OCI-LY7 (cell line): ENCODE measurements at regions not wholly inside any gene's neighbourhood (a gene's known extent, or its start where the extent isn't known, plus 50 kb on each side); places are given as distances from the start of the nearest gene placed in this dataset.

Experiments
- BruUV-seq: library from RNA; stranded (reverse); fragments of 400-500 nt; replicated peaks from 2 replicates; lab custom pipeline; 2021; lab: Mats Ljungman, UMichigan
- CTCF ChIA-PET: fragments of 300-600 bp; sonication (Branson Sonifier 250); formaldehyde crosslinking; loops from one replicate; lab custom pipeline; 2022; ENCODE audit warnings: antibody characterized with exemption; ENCODE audit not compliant: unreplicated experiment; lab: Charles Lee
- POLR2A ChIA-PET: fragments of 300-600 bp; sonication (Branson Sonifier 250); formaldehyde crosslinking; loops from one replicate; lab custom pipeline; 2022; ENCODE audit warnings: antibody characterized with exemption; lab: Charles Lee
- DNase-seq: peaks from one replicate; pipeline ENCODE4 v3.0.0-alpha.2; 2015; ENCODE audit warnings: low spot score
- H2AFZ ChIP-seq: fragments of 200-600 bp; sonication (generic), shearing (Covaris generic); 2 replicates; pipeline ENCODE4 v1.6.1; 2014; ENCODE audit warnings: mild to moderate bottlenecking, antibody characterized with exemption, low read length, moderate library complexity
- H3K27ac ChIP-seq: fragments of 200-600 bp; sonication (generic); 2 replicates; pipeline ENCODE4 v1.5.1; 2014; ENCODE audit warnings: mixed run types, low read depth, mild to moderate bottlenecking, moderate library complexity, low read length, inconsistent platforms; ENCODE audit not compliant: poor library complexity, severe bottlenecking
- H3K36me3 ChIP-seq: fragments of 200-600 bp; sonication (generic); 2 replicates; pipeline ENCODE4 v1.6.1; 2014; ENCODE audit warnings: mild to moderate bottlenecking, antibody characterized with exemption, low read length, moderate library complexity, mixed read lengths; ENCODE audit not compliant: insufficient read depth
- H3K4me1 ChIP-seq: fragments of 200-600 bp; sonication (generic); 2 replicates; pipeline ENCODE4 v1.5.1; 2014; ENCODE audit warnings: mild to moderate bottlenecking, low read length; ENCODE audit not compliant: insufficient read depth, poor library complexity, severe bottlenecking
- H3K4me2 ChIP-seq: fragments of 200-600 bp; sonication (generic); 2 replicates; pipeline ENCODE4 v1.6.1; 2014; ENCODE audit warnings: mild to moderate bottlenecking, low read length
- H3K4me3 ChIP-seq: fragments of 200-600 bp; sonication (generic); 2 replicates; pipeline ENCODE4 v1.5.1; 2014; ENCODE audit warnings: mild to moderate bottlenecking, low read depth, low read length; ENCODE audit not compliant: poor library complexity, severe bottlenecking
- H3K79me2 ChIP-seq: fragments of 200-600 bp; sonication (generic); 2 replicates; pipeline ENCODE4 v1.6.1; 2016; ENCODE audit warnings: low read depth, mild to moderate bottlenecking, low read length, moderate library complexity, mixed read lengths; ENCODE audit not compliant: insufficient read depth
- H3K9me2 ChIP-seq: fragments of 200-600 bp; sonication (generic); 2 replicates; pipeline ENCODE4 v1.6.1; 2016; ENCODE audit warnings: mild to moderate bottlenecking, low read length, mixed read lengths; ENCODE audit not compliant: insufficient read depth
- H3K9me3 ChIP-seq: fragments of 200-600 bp; sonication (generic); 2 replicates; pipeline ENCODE4 v1.6.1; 2014; ENCODE audit warnings: mild to moderate bottlenecking, mixed run types, low read length, mixed read lengths
- H4K20me1 ChIP-seq: fragments of 200-600 bp; sonication (generic); 2 replicates; pipeline ENCODE4 v1.6.1; 2014; ENCODE audit warnings: mild to moderate bottlenecking, antibody characterized with exemption, low read length, moderate library complexity, mixed read lengths; ENCODE audit not compliant: insufficient read depth
- CTCF ChIP-seq: fragments of 200-600 bp; sonication (generic); conservative IDR thresholded peaks from 2 replicates; pipeline ENCODE4 v1.5.1; 2014; ENCODE audit warnings: mild to moderate bottlenecking, antibody characterized with exemption, low read length, moderate library complexity, mixed read lengths
- EZH2phosphoT487 ChIP-seq: fragments of 200-600 bp; sonication (generic); IDR thresholded peaks from 2 replicates; pipeline ENCODE4 v1.6.1; 2018; ENCODE audit warnings: low read depth, borderline replicate concordance, mild to moderate bottlenecking, mixed run types, antibody characterized with exemption, low read length, moderate library complexity, mixed read lengths
- intact Hi-C: fragments of 100-400 bp; cut with micrococcal nuclease; formaldehyde crosslinking; loops from one replicate; pipeline ENCODE4 v1.10.0; 2022; ENCODE audit not compliant: unreplicated experiment

- no peaks in the 10 kb centered on the region for H3K9me2 ChIP-seq
- no peak for DNase-seq
- no peaks in the 10 kb centered on the region for H3K9me3 ChIP-seq
- H3K4me3 ChIP-seq: no peak overlapping the region
- intact Hi-C loops: no loop called here
- no peaks in the 10 kb centered on the region for H3K79me2 ChIP-seq
- ChIA-PET POLR2A (no interaction called here), CTCF (no interaction called here)
- no peak overlapping the region for H3K27ac ChIP-seq
- no peak overlapping the region for H3K4me2 ChIP-seq
- no peak overlapping the region for H2AFZ ChIP-seq
- no peak for TF ChIP-seq CTCF
- no peak for TF ChIP-seq EZH2phosphoT487
- no peaks in the 10 kb centered on the region for H3K4me1 ChIP-seq
- no peaks in the 10 kb centered on the region for H3K36me3 ChIP-seq
- no TSS peak for BruUV-seq
- H4K20me1 ChIP-seq: no peaks in the 10 kb centered on the region
Observed at GRCh38 chr2:236766850-236767249, 197.2 kb downstream of the ACKR3 start.

- Histone ChIP-seq H3K27ac (no peak overlapping the region), H3K4me1 (no peaks in the 10 kb centered on the region), H3K9me2 (no peaks in the 10 kb centered on the region), H3K36me3 (no peaks in the 10 kb centered on the region), H3K79me2 (no peaks in the 10 kb centered on the region), H3K9me3 (no peaks in the 10 kb centered on the region), H3K4me3 (no peak overlapping the region), H4K20me1 (no peaks in the 10 kb centered on the region), H2AFZ (no peak overlapping the region), H3K4me2 (no peak overlapping the region)
- no TSS peak for BruUV-seq
- intact Hi-C loops: no loop called here
- TF ChIP-seq CTCF (no peak), EZH2phosphoT487 (no peak)
- CTCF ChIA-PET: no interaction called here
- POLR2A ChIA-PET: interaction anchor here (0.7 kb wide), 1 partner anchor 419 kb away, joined by 3 read pairs; no protein-coding TSS in a partner anchor
- DNase-seq: no peak
Observed at GRCh38 chr2:236767941-236768340, 198.3 kb downstream of the ACKR3 start.

GRCh38 chr2:236768393-236769140 lies 198.9 kb downstream of the ACKR3 start:
- no peak overlapping the region for H2AFZ ChIP-seq
- H3K9me2 ChIP-seq: no peaks in the 10 kb centered on the region
- no peaks in the 10 kb centered on the region for H3K79me2 ChIP-seq
- DNase-seq: no peak
- ChIA-PET CTCF (no interaction called here), POLR2A (interaction anchor here (0.7 kb wide), 2 partner anchors 13 to 419 kb away, joined by 3 to 4 read pairs; no protein-coding TSS in a partner anchor)
- no peaks in the 10 kb centered on the region for H3K36me3 ChIP-seq
- TF ChIP-seq EZH2phosphoT487 (no peak), CTCF (no peak)
- intact Hi-C loops: no loop called here
- no peaks in the 10 kb centered on the region for H3K9me3 ChIP-seq
- no peaks in the 10 kb centered on the region for H4K20me1 ChIP-seq
- BruUV-seq: no TSS peak
- H3K4me2 ChIP-seq: no peak overlapping the region
- H3K4me3 ChIP-seq: no peak overlapping the region
- no peaks in the 10 kb centered on the region for H3K4me1 ChIP-seq
- no peak overlapping the region for H3K27ac ChIP-seq
